Panc1 (cell line): ENCODE measurements at regions not wholly inside any gene's neighbourhood (a gene's known extent, or its start where the extent isn't known, plus 50 kb on each side); places are given as distances from the start of the nearest gene placed in this dataset.

Source experiments
- CTCF ChIP-seq: fragments of 450-650 bp; IDR thresholded peaks from 2 replicates; pipeline ENCODE4 v1.5.1; 2017; ENCODE audit warnings: mild to moderate bottlenecking
- POLR2AphosphoS5 ChIP-seq: IDR thresholded peaks from 2 replicates; pipeline ENCODE4 v1.6.1; 2012; ENCODE audit warnings: mild to moderate bottlenecking, low read depth, low read length, moderate library complexity
- REST ChIP-seq, 2 experiments: IDR thresholded peaks; 2 replicates each; pipeline ENCODE4 v1.6.1; 2011 to 2012; ENCODE audit warnings: low read depth in 2 of 2, control low read depth in 1 of 2, low read length in 1 of 2, mild to moderate bottlenecking in 1 of 2, moderate library complexity in 1 of 2; ENCODE audit not compliant: insufficient read depth in 1 of 2
- SIN3A ChIP-seq: IDR thresholded peaks from 2 replicates; pipeline ENCODE4 v1.6.1; 2012; ENCODE audit warnings: low read depth, mild to moderate bottlenecking, low read length, moderate library complexity, borderline replicate concordance; ENCODE audit not compliant: insufficient read depth

GRCh38 chr5:71960195-71960594, 147.1 kb upstream of the MAP1B start:
- TF ChIP-seq POLR2AphosphoS5 (no peak), CTCF (no peak), SIN3A (no peak), REST (IDR thresholded peaks at IDR 0.05; ENCODE audit: insufficient read depth in 1 of 2, low read depth in 2 of 2, low read length in 1 of 2) (no peak)
